ENCODE measurements at regions not wholly inside any gene's neighbourhood (a gene's known extent, or its start where the extent isn't known, plus 50 kb on each side); places are given as distances from the start of the nearest gene placed in this dataset.

DNA sequence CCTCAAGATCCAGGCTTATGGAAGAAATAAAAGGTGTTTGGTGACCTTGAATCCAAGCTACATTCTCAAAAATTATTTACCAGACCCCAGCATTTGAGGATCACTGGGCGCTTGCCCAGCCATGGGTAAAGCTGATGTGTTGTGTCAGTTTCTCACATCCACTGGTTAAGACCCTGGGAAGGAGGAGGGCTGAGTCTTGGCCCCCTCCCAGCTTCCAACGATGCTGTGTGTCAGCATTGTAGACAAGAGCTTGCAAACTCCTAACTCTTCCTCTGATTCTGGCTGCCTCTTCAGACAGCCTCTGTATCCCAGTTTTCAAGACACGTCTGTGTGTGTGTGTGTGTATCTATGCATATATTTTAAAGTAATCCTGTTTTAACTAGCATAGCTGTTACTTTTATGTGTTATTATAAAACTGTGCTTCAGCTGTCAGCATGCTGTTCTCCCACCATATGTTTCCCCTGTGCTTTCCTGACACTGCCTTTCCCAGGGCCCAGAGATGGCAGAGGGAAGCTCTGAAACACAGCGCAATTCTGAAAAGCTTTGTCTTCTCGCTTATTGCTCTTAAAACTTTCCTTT, 157.3 kb upstream of the LRRN1 start:
- H3K4me1 ChIP-seq (ENCODE audit: insufficient read depth, low read length), result no peaks in the 10 kb centered on the region
- no peaks in the 10 kb centered on the region for H3K36me3 Mint-ChIP-seq
- H3K27me3 Mint-ChIP-seq, result no peaks in the 10 kb centered on the region
- H3K9me3 ChIP-seq (ENCODE audit: control insufficient read depth in 1 of 2, low read length in 2 of 2), result no peaks in the 10 kb centered on the region
- no peak overlapping the region for H3K27ac ChIP-seq (ENCODE audit: low read depth, low read length)
- ChIA-PET POLR2A (ENCODE audit: partially characterized antibody) (no interaction called here), CTCF (ENCODE audit: partially characterized antibody) (no interaction called here)
- H3K27me3 ChIP-seq (ENCODE audit: insufficient read depth, low read length), result no peaks in the 10 kb centered on the region
- H3K9me3 Mint-ChIP-seq, result peaks cover 0 to 4% (median 0%) of the 10 kb centered on the region in 8 donors
- DNase-seq, result no peak
- H3K4me1 Mint-ChIP-seq, result no peaks in the 10 kb centered on the region
- H3K36me3 ChIP-seq (ENCODE audit: insufficient read depth, low read length), result no peaks in the 10 kb centered on the region
- no peak overlapping the region for H3K4me3 Mint-ChIP-seq
- intact Hi-C loops (cut with micrococcal nuclease), result no loop called here
- H3K4me3 ChIP-seq (ENCODE audit: low read length in 2 of 2), result no peak overlapping the region
- H3K27ac Mint-ChIP-seq, result no peak overlapping the region

- H3K9me3 ChIP-seq (ENCODE audit: control insufficient read depth in 1 of 2, low read length in 2 of 2), result no peaks in the 10 kb centered on the region
- no peak overlapping the region for H3K4me3 ChIP-seq (ENCODE audit: low read length in 2 of 2)
- H3K9me3 Mint-ChIP-seq, result peaks cover 0 to 6% (median 0%) of the 10 kb centered on the region in 8 donors
- no peaks in the 10 kb centered on the region for H3K27me3 Mint-ChIP-seq
- no peak overlapping the region for H3K27ac Mint-ChIP-seq
- CTCF ChIA-PET (ENCODE audit: partially characterized antibody), result no interaction called here
- H3K36me3 ChIP-seq (ENCODE audit: insufficient read depth, low read length), result no peaks in the 10 kb centered on the region
- intact Hi-C loops (cut with micrococcal nuclease), result no loop called here
- H3K4me1 ChIP-seq (ENCODE audit: insufficient read depth, low read length), result no peaks in the 10 kb centered on the region
- H3K4me3 Mint-ChIP-seq, result no peak overlapping the region
- POLR2A ChIA-PET (ENCODE audit: partially characterized antibody), result no interaction called here
- H3K27ac ChIP-seq (ENCODE audit: low read depth, low read length), result no peak overlapping the region
- no peaks in the 10 kb centered on the region for H3K27me3 ChIP-seq (ENCODE audit: insufficient read depth, low read length)
- no peak for DNase-seq
- H3K4me1 Mint-ChIP-seq, result no peaks in the 10 kb centered on the region
- H3K36me3 Mint-ChIP-seq, result no peaks in the 10 kb centered on the region
Measured at GRCh38 chr3:3639078-3639477, 160.2 kb upstream of the LRRN1 start.

GRCh38 chr3:3636815-3637214, 162.4 kb upstream of the LRRN1 start:
- ChIA-PET POLR2A (ENCODE audit: partially characterized antibody) (no interaction called here), CTCF (ENCODE audit: partially characterized antibody) (no interaction called here)
- H3K9me3 Mint-ChIP-seq, result peaks cover 0 to 6% (median under 1%) of the 10 kb centered on the region in 8 donors
- H3K27me3 Mint-ChIP-seq, result no peaks in the 10 kb centered on the region
- DNase-seq, result no peak
- intact Hi-C loops (cut with micrococcal nuclease), result no loop called here
- no peaks in the 10 kb centered on the region for H3K27me3 ChIP-seq (ENCODE audit: insufficient read depth, low read length)
- H3K4me1 ChIP-seq (ENCODE audit: insufficient read depth, low read length), result no peaks in the 10 kb centered on the region
- no peaks in the 10 kb centered on the region for H3K36me3 ChIP-seq (ENCODE audit: insufficient read depth, low read length)
- H3K27ac ChIP-seq (ENCODE audit: low read depth, low read length), result no peak overlapping the region
- no peaks in the 10 kb centered on the region for H3K36me3 Mint-ChIP-seq
- no peak overlapping the region for H3K4me3 Mint-ChIP-seq
- no peak overlapping the region for H3K27ac Mint-ChIP-seq
- no peak overlapping the region for H3K4me3 ChIP-seq (ENCODE audit: low read length in 2 of 2)
- H3K4me1 Mint-ChIP-seq, result no peaks in the 10 kb centered on the region
- H3K9me3 ChIP-seq (ENCODE audit: control insufficient read depth in 1 of 2, low read length in 2 of 2), result no peaks in the 10 kb centered on the region

DNA sequence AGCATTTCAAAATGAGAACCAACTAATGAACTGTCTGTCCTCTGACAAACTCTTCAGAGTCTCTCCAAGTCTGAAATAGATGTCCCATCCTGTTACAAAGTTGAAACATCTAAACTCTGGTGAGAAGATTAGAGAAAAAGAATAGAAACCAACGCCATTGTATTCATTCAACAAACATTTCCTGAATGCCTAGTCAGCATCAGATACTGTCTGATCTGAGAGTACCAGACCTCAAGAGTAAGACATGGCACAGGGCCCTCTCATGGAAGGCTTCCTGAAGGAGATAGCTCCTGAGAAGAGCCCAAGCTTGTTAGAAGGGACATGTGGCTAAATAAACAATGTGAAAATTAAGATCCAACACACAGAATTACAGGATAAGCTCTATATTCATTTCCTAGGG, 164.1 kb upstream of the LRRN1 start:
- Histone ChIP-seq H3K4me1 (ENCODE audit: insufficient read depth, low read length) (no peaks in the 10 kb centered on the region), H3K27me3 (ENCODE audit: insufficient read depth, low read length) (no peaks in the 10 kb centered on the region), H3K4me3 (ENCODE audit: low read length in 2 of 2) (no peak overlapping the region), H3K36me3 (ENCODE audit: insufficient read depth, low read length) (no peaks in the 10 kb centered on the region), H3K9me3 (ENCODE audit: control insufficient read depth in 1 of 2, low read length in 2 of 2) (no peaks in the 10 kb centered on the region), H3K27ac (ENCODE audit: low read depth, low read length) (no peak overlapping the region)
- Mint-ChIP-seq H3K9me3 (peaks cover 0 to 5% (median under 1%) of the 10 kb centered on the region in 8 donors), H3K4me1 (no peaks in the 10 kb centered on the region), H3K4me3 (no peak overlapping the region), H3K36me3 (no peaks in the 10 kb centered on the region), H3K27ac (no peak overlapping the region), H3K27me3 (no peaks in the 10 kb centered on the region)
- ChIA-PET POLR2A (ENCODE audit: partially characterized antibody) (no interaction called here), CTCF (ENCODE audit: partially characterized antibody) (no interaction called here)
- DNase-seq, result no peak
- intact Hi-C loops (cut with micrococcal nuclease), result no loop called here

GRCh38 chr3:3634326-3634725, 164.9 kb upstream of the LRRN1 start:
- Mint-ChIP-seq H3K27me3 (no peaks in the 10 kb centered on the region), H3K9me3 (peaks cover 0 to 5% (median 1%) of the 10 kb centered on the region in 8 donors), H3K27ac (no peak overlapping the region), H3K4me3 (no peak overlapping the region), H3K36me3 (no peaks in the 10 kb centered on the region), H3K4me1 (no peaks in the 10 kb centered on the region)
- CTCF ChIA-PET (ENCODE audit: partially characterized antibody), result no interaction called here
- H3K4me1 ChIP-seq (ENCODE audit: insufficient read depth, low read length), result no peaks in the 10 kb centered on the region
- no peaks in the 10 kb centered on the region for H3K36me3 ChIP-seq (ENCODE audit: insufficient read depth, low read length)
- DNase-seq, result no peak
- H3K9me3 ChIP-seq (ENCODE audit: control insufficient read depth in 1 of 2, low read length in 2 of 2), result no peaks in the 10 kb centered on the region
- no peak overlapping the region for H3K27ac ChIP-seq (ENCODE audit: low read depth, low read length)
- no peak overlapping the region for H3K4me3 ChIP-seq (ENCODE audit: low read length in 2 of 2)
- no peaks in the 10 kb centered on the region for H3K27me3 ChIP-seq (ENCODE audit: insufficient read depth, low read length)
- intact Hi-C loops (cut with micrococcal nuclease), result no loop called here
- POLR2A ChIA-PET (ENCODE audit: partially characterized antibody), result no interaction called here

DNA sequence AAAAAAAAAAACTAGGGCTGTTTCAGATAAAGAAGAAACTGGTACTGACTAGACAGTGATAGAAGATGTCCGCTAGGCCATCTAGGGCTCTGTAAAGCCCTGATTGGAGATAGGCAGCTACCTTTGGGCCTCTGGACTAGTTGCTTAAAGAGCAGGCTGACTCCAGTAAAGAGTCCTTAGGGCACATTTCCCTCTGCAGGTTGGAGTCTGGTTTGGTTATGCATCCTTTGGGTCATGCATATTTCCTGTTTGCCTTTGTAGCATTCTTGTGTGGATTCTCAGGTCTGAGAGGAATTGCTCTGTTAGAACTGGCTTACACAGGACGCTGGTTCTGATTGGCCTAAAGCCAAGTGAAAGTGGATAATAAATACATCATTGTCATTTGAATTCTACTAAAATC, 165.5 kb upstream of the LRRN1 start:
- peaks cover 0 to 5% (median 1%) of the 10 kb centered on the region in 8 donors for H3K9me3 Mint-ChIP-seq
- H3K4me3 ChIP-seq (ENCODE audit: low read length in 2 of 2), result no peak overlapping the region
- ChIA-PET CTCF (ENCODE audit: partially characterized antibody) (interaction anchor here (0.7 kb wide), 1 partner anchor 318 kb away, joined by 3 read pairs; no protein-coding TSS in a partner anchor), POLR2A (ENCODE audit: partially characterized antibody) (no interaction called here)
- H3K4me1 ChIP-seq (ENCODE audit: insufficient read depth, low read length), result no peaks in the 10 kb centered on the region
- no peaks in the 10 kb centered on the region for H3K36me3 Mint-ChIP-seq
- intact Hi-C loops (cut with micrococcal nuclease), result no loop called here
- H3K27ac Mint-ChIP-seq, result no peak overlapping the region
- H3K27me3 ChIP-seq (ENCODE audit: insufficient read depth, low read length), result no peaks in the 10 kb centered on the region
- H3K4me3 Mint-ChIP-seq, result no peak overlapping the region
- no peak overlapping the region for H3K27ac ChIP-seq (ENCODE audit: low read depth, low read length)
- no peaks in the 10 kb centered on the region for H3K27me3 Mint-ChIP-seq
- no peaks in the 10 kb centered on the region for H3K4me1 Mint-ChIP-seq
- no peaks in the 10 kb centered on the region for H3K9me3 ChIP-seq (ENCODE audit: control insufficient read depth in 1 of 2, low read length in 2 of 2)
- DNase-seq, result no peak
- H3K36me3 ChIP-seq (ENCODE audit: insufficient read depth, low read length), result no peaks in the 10 kb centered on the region

DNA sequence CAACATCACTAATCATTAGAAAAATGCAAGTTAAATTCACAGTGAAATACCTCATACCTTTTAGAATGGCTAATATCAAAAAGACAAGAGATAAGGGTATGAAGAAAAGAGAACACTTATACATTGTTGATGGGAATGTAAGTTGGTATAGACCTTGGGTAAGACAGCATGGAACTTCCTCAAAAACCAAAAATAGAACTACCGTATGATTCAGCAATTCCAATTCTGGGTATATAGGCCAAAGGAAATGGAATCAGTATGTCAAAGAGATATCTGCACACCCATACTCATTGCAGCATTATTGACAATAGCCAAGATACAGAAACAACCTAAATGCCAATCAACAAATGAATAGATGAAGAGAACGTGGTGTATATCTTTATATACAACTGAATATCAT, 166.8 kb upstream of the LRRN1 start:
- Mint-ChIP-seq H3K36me3 (no peaks in the 10 kb centered on the region), H3K27ac (no peak overlapping the region), H3K27me3 (no peaks in the 10 kb centered on the region), H3K4me3 (no peak overlapping the region), H3K9me3 (peaks cover 0 to 5% (median under 1%) of the 10 kb centered on the region in 8 donors), H3K4me1 (no peaks in the 10 kb centered on the region)
- intact Hi-C loops (cut with micrococcal nuclease), result no loop called here
- ChIA-PET POLR2A (ENCODE audit: partially characterized antibody) (no interaction called here), CTCF (ENCODE audit: partially characterized antibody) (interaction anchor here (1.7 kb wide), 1 partner anchor 432 kb away, joined by 3 read pairs; no protein-coding TSS in a partner anchor)
- DNase-seq, result no peak
- Histone ChIP-seq H3K27me3 (ENCODE audit: insufficient read depth, low read length) (no peaks in the 10 kb centered on the region), H3K27ac (ENCODE audit: low read depth, low read length) (no peak overlapping the region), H3K4me3 (ENCODE audit: low read length in 2 of 2) (no peak overlapping the region), H3K4me1 (ENCODE audit: insufficient read depth, low read length) (no peaks in the 10 kb centered on the region), H3K9me3 (ENCODE audit: control insufficient read depth in 1 of 2, low read length in 2 of 2) (no peaks in the 10 kb centered on the region), H3K36me3 (ENCODE audit: insufficient read depth, low read length) (no peaks in the 10 kb centered on the region)

GRCh38 chr3:3631114-3631513, 168.1 kb upstream of the LRRN1 start:
- Histone ChIP-seq H3K9me3 (ENCODE audit: control insufficient read depth in 1 of 2, low read length in 2 of 2) (no peaks in the 10 kb centered on the region), H3K4me3 (ENCODE audit: low read length in 2 of 2) (no peak overlapping the region), H3K4me1 (ENCODE audit: insufficient read depth, low read length) (no peaks in the 10 kb centered on the region), H3K27me3 (ENCODE audit: insufficient read depth, low read length) (no peaks in the 10 kb centered on the region), H3K27ac (ENCODE audit: low read depth, low read length) (no peak overlapping the region), H3K36me3 (ENCODE audit: insufficient read depth, low read length) (no peaks in the 10 kb centered on the region)
- peaks cover 0 to 5% (median under 1%) of the 10 kb centered on the region in 8 donors for H3K9me3 Mint-ChIP-seq
- H3K4me3 Mint-ChIP-seq, result no peak overlapping the region
- intact Hi-C loops (cut with micrococcal nuclease), result no loop called here
- H3K4me1 Mint-ChIP-seq, result no peaks in the 10 kb centered on the region
- DNase-seq, result no peak
- CTCF ChIA-PET (ENCODE audit: partially characterized antibody), result interaction anchor here (1.7 kb wide), 1 partner anchor 431 kb away, joined by 3 read pairs; no protein-coding TSS in a partner anchor
- H3K27ac Mint-ChIP-seq, result no peak overlapping the region
- no peaks in the 10 kb centered on the region for H3K27me3 Mint-ChIP-seq
- POLR2A ChIA-PET (ENCODE audit: partially characterized antibody), result no interaction called here
- no peaks in the 10 kb centered on the region for H3K36me3 Mint-ChIP-seq

Measured in CD4-positive, alpha-beta memory T cell (primary cell).